ENCODE measurements at regions not wholly inside any gene's neighbourhood (a gene's known extent, or its start where the extent isn't known, plus 50 kb on each side); places are given as distances from the start of the nearest gene placed in this dataset.

DNA sequence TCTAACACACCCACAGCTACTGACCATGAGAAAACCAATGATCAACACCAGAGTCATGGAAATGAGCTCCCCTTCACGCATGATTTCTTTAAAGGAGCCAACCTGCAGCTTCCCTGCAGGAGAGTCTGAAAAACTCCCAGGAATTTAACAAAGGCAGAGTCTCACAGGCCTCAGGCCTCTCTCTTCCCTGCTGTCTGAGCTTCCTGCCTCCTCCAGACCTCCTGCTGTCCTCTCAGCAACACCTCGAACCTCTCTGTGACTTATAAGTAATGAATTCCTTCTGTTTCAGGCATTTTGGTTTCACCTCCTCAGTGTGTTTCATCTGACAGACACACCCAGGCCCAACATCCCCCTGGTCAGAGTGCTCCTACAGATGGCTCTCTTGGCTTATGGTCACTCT lies 1044.4 kb downstream of the UQCRFS1 start:
- no peak for DNase-seq (ENCODE audit: low read depth)
- TF ChIP-seq CTCF (IDR thresholded peaks at IDR 0.05; ENCODE audit: insufficient read depth, low read depth, low read length, missing control alignments) = no peak
- no peak overlapping the region for H3K4me3 ChIP-seq (ENCODE audit: low read length)

GRCh38 chr19:28166025-28166424 lies 1046.9 kb downstream of the UQCRFS1 start:
- no peak for TF ChIP-seq CTCF (IDR thresholded peaks at IDR 0.05; ENCODE audit: insufficient read depth, low read depth, low read length, missing control alignments)
- no peak overlapping the region for H3K4me3 ChIP-seq (ENCODE audit: low read length)
- no peak for DNase-seq (ENCODE audit: low read depth)

DNA sequence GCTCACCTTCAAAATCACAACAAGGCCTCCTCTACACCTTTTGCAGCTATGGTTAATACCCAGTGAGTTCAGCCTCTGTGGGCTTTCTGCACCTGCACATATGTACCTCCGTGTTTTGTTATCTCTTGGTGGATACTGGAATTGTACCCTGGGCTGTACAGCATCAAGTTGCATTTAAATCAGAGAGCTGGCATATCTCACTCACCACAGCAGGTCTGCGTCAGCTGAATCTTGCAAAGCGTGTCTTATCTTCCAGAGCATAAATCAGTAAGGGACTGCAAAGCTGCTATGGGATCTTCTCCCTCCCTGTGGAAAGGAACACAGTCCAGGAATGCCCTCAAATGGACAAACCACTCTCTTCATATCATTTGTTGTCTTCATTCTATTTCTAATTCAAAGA lies 1048.7 kb downstream of the UQCRFS1 start:
- DNase-seq (ENCODE audit: low read depth) = no peak
- no peak for TF ChIP-seq CTCF (IDR thresholded peaks at IDR 0.05; ENCODE audit: insufficient read depth, low read depth, low read length, missing control alignments)

DNA sequence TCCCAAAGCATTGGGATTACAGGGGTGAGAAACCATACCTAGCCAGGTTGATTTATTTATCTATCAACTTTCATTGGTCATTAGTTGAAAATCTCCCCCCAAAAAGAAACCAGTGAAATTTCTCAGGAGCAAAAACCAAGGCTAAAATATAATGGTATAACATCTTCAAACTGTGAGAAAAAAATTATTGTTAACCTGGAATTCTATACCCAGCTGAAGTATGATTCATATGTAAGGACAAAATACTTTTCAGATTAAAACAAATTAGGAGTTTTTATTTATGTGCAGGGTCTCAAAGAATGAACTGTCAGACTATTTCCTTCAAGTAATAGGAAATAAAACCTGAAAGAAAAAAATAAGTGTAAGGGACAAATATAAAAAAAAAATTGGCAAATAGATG lies 1053.9 kb downstream of the UQCRFS1 start:
- no peak overlapping the region for H3K4me3 ChIP-seq (ENCODE audit: low read length)
- no peak for TF ChIP-seq CTCF (IDR thresholded peaks at IDR 0.05; ENCODE audit: insufficient read depth, low read depth, low read length, missing control alignments)
- no peak for DNase-seq (ENCODE audit: low read depth)

More for the DNA sequence above, 1048.7 kb downstream of the UQCRFS1 start:
- no peak overlapping the region for H3K4me3 ChIP-seq (ENCODE audit: low read length)

GRCh38 chr19:28155265-28155664 lies 1057.7 kb downstream of the UQCRFS1 start:
- DNase-seq (ENCODE audit: low read depth) = no peak
- no peak overlapping the region for H3K4me3 ChIP-seq (ENCODE audit: low read length)
- TF ChIP-seq CTCF (IDR thresholded peaks at IDR 0.05; ENCODE audit: insufficient read depth, low read depth, low read length, missing control alignments) = no peak

- no peak for TF ChIP-seq CTCF (IDR thresholded peaks at IDR 0.05; ENCODE audit: insufficient read depth, low read depth, low read length, missing control alignments)
These were observed 1058.9 kb downstream of the UQCRFS1 start for GRCh38 chr19:28154077-28154476.

GRCh38 chr19:28153123-28153522 lies 1059.8 kb downstream of the UQCRFS1 start:
- no peak overlapping the region for H3K4me3 ChIP-seq (ENCODE audit: low read length)

More at GRCh38 chr19:28154077-28154476, 1058.9 kb downstream of the UQCRFS1 start:
- DNase-seq (ENCODE audit: low read depth) = no peak
- no peak overlapping the region for H3K4me3 ChIP-seq (ENCODE audit: low read length)

More at GRCh38 chr19:28153123-28153522, 1059.8 kb downstream of the UQCRFS1 start:
- no peak for DNase-seq (ENCODE audit: low read depth)
- TF ChIP-seq CTCF (IDR thresholded peaks at IDR 0.05; ENCODE audit: insufficient read depth, low read depth, low read length, missing control alignments) = no peak

Measured in epithelial cell of esophagus (primary cell).